ENCODE measurements at regions not wholly inside any gene's neighbourhood (a gene's known extent, or its start where the extent isn't known, plus 50 kb on each side); places are given as distances from the start of the nearest gene placed in this dataset.

DNA sequence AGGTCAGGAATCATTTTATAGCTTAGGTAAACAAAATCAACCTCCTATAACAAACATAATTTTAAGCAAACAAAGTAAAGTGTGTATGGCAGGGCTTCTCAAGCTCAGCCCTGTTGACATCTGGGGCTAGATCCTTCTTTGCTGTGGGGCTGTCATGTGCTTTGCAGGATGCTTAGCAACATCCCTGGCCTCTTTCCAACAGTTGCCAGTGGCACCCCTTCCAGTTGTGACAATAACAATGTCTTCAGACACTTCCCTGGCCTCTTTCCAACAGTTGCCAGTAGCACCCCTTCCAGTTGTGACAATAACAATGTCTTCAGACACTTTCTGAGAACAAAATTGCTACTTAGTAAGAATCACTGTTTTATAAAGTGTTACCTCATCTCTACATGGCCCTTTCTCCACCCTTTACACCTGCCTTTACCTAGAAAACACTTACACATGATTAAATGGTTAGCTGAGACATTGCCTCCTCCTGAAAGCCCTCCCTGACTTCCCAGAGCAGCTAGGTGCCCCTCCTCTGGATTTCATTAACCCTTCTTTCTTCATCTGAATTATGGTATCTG lies 194.0 kb upstream of the LMCD1 start:
- TF ChIP-seq EP300 (IDR thresholded peaks at IDR 0.05; ENCODE audit: low read depth) (no peak), CTCF (IDR thresholded peaks at IDR 0.05) (no peak), POLR2A (IDR thresholded peaks at IDR 0.05) (no peak)
